ENCODE measurements at regions not wholly inside any gene's neighbourhood (a gene's known extent, or its start where the extent isn't known, plus 50 kb on each side); places are given as distances from the start of the nearest gene placed in this dataset.

DNA sequence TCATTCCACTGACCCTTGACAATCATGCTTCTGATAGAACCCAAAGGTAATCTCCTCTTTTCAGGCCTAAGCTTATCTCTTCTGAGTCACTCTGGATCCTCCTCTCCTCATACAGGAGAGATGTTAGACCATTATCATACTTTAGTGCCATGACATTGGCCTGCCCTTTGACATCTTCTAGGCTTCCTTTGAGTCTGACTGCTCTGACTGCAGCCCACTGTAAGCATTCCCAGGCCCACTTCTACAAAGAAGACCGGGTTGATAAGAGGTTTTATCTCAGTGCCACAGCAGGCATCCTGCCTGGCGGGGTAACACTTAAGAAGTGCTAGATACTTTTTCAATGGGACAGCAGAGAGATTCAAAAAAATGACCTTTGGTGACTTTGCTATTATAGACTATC lies 438.0 kb downstream of the KCNA4 start:
- DNase-seq (ENCODE audit: low read depth, low spot score) = no peak
- no peaks in the 10 kb centered on the region for H3K36me3 Mint-ChIP-seq (ENCODE audit: low read depth)
- no peak overlapping the region for H3K27ac Mint-ChIP-seq (ENCODE audit: unreplicated experiment)
- H3K27me3 Mint-ChIP-seq (ENCODE audit: low read depth) = no peaks in the 10 kb centered on the region
- H3K9me3 Mint-ChIP-seq = peaks cover 17% of the 10 kb centered on the region
- H3K4me1 Mint-ChIP-seq = no peaks in the 10 kb centered on the region
- H3K4me3 Mint-ChIP-seq = no peak overlapping the region
- TF ChIP-seq, protein P1, sequence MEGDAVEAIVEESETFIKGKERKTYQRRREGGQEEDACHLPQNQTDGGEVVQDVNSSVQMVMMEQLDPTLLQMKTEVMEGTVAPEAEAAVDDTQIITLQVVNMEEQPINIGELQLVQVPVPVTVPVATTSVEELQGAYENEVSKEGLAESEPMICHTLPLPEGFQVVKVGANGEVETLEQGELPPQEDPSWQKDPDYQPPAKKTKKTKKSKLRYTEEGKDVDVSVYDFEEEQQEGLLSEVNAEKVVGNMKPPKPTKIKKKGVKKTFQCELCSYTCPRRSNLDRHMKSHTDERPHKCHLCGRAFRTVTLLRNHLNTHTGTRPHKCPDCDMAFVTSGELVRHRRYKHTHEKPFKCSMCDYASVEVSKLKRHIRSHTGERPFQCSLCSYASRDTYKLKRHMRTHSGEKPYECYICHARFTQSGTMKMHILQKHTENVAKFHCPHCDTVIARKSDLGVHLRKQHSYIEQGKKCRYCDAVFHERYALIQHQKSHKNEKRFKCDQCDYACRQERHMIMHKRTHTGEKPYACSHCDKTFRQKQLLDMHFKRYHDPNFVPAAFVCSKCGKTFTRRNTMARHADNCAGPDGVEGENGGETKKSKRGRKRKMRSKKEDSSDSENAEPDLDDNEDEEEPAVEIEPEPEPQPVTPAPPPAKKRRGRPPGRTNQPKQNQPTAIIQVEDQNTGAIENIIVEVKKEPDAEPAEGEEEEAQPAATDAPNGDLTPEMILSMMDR (conservative IDR thresholded peaks at IDR 0.05) = no peak

DNA sequence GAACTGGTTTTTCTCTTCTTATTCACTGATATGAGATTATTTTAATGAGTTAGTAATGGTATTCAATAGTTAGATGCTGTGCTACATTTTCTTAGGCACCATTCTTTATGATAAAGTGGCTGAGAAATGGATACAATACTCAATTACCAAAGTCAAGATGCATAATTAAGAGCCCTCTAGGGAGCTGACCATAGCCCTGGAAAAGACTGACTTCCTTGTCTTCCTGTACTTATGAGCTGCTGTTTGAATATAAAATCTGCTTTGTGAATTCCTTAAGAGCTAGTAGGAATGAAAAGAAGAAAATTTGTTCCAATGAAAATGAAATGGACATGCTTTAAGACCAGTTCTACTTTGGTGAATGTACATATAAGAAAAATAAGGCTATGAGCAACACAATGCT lies 452.3 kb downstream of the KCNA4 start:
- TF ChIP-seq, protein P1 (conservative IDR thresholded peaks at IDR 0.05) = no peak
- peaks cover 9% of the 10 kb centered on the region for H3K4me1 Mint-ChIP-seq
- no peak overlapping the region for H3K27ac Mint-ChIP-seq (ENCODE audit: unreplicated experiment)
- H3K27me3 Mint-ChIP-seq (ENCODE audit: low read depth) = no peaks in the 10 kb centered on the region
- no peaks in the 10 kb centered on the region for H3K36me3 Mint-ChIP-seq (ENCODE audit: low read depth)
- H3K4me3 Mint-ChIP-seq = no peak overlapping the region
- no peaks in the 10 kb centered on the region for H3K9me3 Mint-ChIP-seq
- DNase-seq (ENCODE audit: low read depth, low spot score) = no peak

DNA sequence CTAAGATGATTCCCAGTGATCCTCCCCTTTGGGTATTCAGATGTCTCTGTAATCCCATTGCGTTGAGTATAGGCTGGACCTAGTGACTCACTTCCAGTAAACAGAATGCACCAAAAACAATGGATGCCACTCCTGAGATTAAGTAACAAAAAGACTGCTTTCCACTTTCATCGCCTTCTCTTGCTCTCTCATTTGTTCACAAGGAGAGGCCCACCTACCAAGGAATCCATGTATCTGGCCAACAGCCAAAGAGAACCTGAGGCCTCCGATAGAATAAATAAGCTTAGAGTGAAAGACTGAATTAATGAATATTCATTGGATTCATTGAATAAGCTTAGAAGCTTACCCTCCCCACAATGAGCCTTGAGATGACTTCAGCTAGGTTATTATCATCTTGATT lies 454.6 kb downstream of the KCNA4 start:
- peaks cover 9% of the 10 kb centered on the region for H3K4me1 Mint-ChIP-seq
- TF ChIP-seq, protein P1 (conservative IDR thresholded peaks at IDR 0.05) = no peak
- H3K36me3 Mint-ChIP-seq (ENCODE audit: low read depth) = no peaks in the 10 kb centered on the region
- H3K9me3 Mint-ChIP-seq = no peaks in the 10 kb centered on the region
- H3K4me3 Mint-ChIP-seq = no peak overlapping the region
- no peak for DNase-seq (ENCODE audit: low read depth, low spot score)
- H3K27me3 Mint-ChIP-seq (ENCODE audit: low read depth) = no peaks in the 10 kb centered on the region
- H3K27ac Mint-ChIP-seq (ENCODE audit: unreplicated experiment) = no peak overlapping the region

DNA sequence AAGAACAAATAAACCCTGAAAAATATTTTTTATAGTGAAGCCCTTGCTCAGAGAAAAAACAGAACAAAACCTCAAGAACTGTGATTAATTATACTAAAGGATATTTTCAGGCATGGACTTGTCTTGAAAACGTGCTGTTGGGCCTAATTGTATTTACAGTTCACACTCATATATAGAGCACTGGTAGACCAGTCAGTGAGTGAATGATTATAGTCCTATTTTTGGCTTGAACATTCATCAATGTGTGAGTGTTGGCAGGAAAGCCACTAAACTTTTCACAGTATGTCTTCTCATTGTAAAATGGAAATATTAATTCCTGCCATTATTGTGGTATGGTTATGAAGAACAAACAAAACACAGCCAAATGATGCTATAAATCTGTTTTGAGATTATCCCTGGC lies 462.8 kb downstream of the KCNA4 start:
- Mint-ChIP-seq H3K9me3 (no peaks in the 10 kb centered on the region), H3K27me3 (ENCODE audit: low read depth) (no peaks in the 10 kb centered on the region), H3K4me1 (no peaks in the 10 kb centered on the region), H3K36me3 (ENCODE audit: low read depth) (no peaks in the 10 kb centered on the region), H3K4me3 (no peak overlapping the region), H3K27ac (ENCODE audit: unreplicated experiment) (no peak overlapping the region)
- TF ChIP-seq, protein P1 (conservative IDR thresholded peaks at IDR 0.05) = no peak
- no peak for DNase-seq (ENCODE audit: low read depth, low spot score)

DNA sequence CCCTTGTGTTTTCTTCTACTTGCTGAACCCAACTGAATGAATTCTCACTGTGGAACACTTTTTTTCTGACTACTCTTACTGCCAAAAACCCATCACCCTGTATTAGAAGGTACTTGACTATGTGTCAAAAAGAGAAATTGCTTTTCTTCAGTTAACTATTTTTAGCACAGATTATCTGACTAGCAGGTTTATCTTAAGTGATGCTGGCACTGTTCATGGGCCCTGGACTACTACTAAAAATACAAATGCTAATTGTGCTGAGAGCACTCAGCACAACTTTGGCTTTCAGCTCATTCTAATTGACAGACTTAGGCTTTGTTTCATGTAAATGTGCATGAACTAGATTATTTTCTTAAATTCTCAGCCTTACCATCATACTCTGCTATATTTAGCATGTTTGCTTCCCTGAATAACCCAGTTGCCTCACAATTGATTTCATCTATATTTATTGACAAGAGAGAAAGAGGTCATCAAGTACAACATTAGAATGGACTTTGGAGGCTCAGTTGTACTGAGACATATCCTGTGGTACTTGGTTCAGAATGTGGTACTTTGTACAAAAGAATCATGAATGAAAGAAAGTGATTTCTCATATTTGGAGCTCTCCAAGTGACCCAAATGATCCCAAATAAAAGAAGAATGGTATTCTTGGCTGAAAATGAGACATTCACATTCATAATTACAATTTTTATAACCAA lies 478.3 kb downstream of the KCNA4 start:
- DNase-seq (ENCODE audit: low read depth, low spot score) = no peak
- peak overlapping the region; percentile 85 for H3K27ac Mint-ChIP-seq (ENCODE audit: unreplicated experiment)
- peaks cover 24% of the 10 kb centered on the region for H3K4me1 Mint-ChIP-seq

More for the DNA sequence above, 478.3 kb downstream of the KCNA4 start:
- TF ChIP-seq, protein P1 (conservative IDR thresholded peaks at IDR 0.05) = no peak
- H3K9me3 Mint-ChIP-seq = peaks cover 2% of the 10 kb centered on the region
- no peak overlapping the region for H3K4me3 Mint-ChIP-seq
- H3K36me3 Mint-ChIP-seq (ENCODE audit: low read depth) = no peaks in the 10 kb centered on the region
- H3K27me3 Mint-ChIP-seq (ENCODE audit: low read depth) = no peaks in the 10 kb centered on the region
